ENCODE measurements at regions not wholly inside any gene's neighbourhood (a gene's known extent, or its start where the extent isn't known, plus 50 kb on each side); places are given as distances from the start of the nearest gene placed in this dataset.
"Not testable (repeated sequence)": the region's sequence is repeated elsewhere in the genome, so short reads cannot be mapped to it uniquely, and the experiment has no call there.

DNA sequence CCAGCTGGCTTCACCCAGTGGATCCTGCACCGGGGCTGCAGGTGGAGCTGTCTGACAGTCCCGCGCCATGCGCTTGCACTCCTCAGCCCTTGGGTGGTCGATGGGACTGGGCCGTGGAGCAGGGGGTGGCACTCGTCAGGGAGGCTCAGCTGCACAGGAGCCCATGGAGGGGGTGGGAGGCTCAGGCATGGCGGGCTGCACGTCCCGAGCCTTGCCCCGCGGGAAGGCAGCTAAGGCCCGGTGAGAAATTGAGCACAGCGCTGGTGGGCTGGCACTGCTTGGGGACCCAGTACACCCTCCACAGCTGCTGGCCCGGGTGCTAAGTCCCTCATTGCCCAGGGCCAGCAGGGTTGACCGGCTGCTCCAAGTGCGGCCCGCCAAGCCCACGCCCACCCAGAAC lies 97.0 kb upstream of the GPR6 start:
- TF ChIP-seq, protein P1, sequence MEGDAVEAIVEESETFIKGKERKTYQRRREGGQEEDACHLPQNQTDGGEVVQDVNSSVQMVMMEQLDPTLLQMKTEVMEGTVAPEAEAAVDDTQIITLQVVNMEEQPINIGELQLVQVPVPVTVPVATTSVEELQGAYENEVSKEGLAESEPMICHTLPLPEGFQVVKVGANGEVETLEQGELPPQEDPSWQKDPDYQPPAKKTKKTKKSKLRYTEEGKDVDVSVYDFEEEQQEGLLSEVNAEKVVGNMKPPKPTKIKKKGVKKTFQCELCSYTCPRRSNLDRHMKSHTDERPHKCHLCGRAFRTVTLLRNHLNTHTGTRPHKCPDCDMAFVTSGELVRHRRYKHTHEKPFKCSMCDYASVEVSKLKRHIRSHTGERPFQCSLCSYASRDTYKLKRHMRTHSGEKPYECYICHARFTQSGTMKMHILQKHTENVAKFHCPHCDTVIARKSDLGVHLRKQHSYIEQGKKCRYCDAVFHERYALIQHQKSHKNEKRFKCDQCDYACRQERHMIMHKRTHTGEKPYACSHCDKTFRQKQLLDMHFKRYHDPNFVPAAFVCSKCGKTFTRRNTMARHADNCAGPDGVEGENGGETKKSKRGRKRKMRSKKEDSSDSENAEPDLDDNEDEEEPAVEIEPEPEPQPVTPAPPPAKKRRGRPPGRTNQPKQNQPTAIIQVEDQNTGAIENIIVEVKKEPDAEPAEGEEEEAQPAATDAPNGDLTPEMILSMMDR (conservative IDR thresholded peaks at IDR 0.05) = not testable (repeated sequence)
- not testable (repeated sequence) for TF ChIP-seq ZFX (IDR thresholded peaks at IDR 0.05)
